ENCODE measurements at regions not wholly inside any gene's neighbourhood (a gene's known extent, or its start where the extent isn't known, plus 50 kb on each side); places are given as distances from the start of the nearest gene placed in this dataset.

- Histone ChIP-seq H2AFZ (ENCODE audit: low read length) (no peak overlapping the region), H3K4me2 (ENCODE audit: low read depth, low read length, poor library complexity, severe bottlenecking) (no peak overlapping the region), H3K27ac (ENCODE audit: low read length) (no peak overlapping the region), H3K36me3 (ENCODE audit: insufficient read depth, low read length) (no peaks in the 10 kb centered on the region), H3K4me1 (ENCODE audit: low read length) (no peaks in the 10 kb centered on the region), H3K9me2 (replicated peaks; ENCODE audit: insufficient read depth, low read length) (no peaks in the 10 kb centered on the region), H3K9me3 (ENCODE audit: low read length) (no peaks in the 10 kb centered on the region), H3K9ac (ENCODE audit: low read length) (no peak overlapping the region), H4K20me1 (ENCODE audit: insufficient read depth, low read depth, low read length) (no peaks in the 10 kb centered on the region), H3K4me3 (ENCODE audit: low read length) (no peak overlapping the region), H3K79me2 (ENCODE audit: low read length) (no peaks in the 10 kb centered on the region), H3K27me3 (ENCODE audit: low read length) (no peaks in the 10 kb centered on the region; the same call in 1 of the 2 replicates)
- DNase-seq, result no peak
These were observed 278.1 kb upstream of the CD180 start for GRCh38 chr5:67474597-67475238.

GRCh38 chr5:67467110-67467509 lies 270.5 kb upstream of the CD180 start:
- H3K4me2 ChIP-seq (ENCODE audit: low read depth, low read length, poor library complexity, severe bottlenecking), result no peak overlapping the region
- no peak overlapping the region for H2AFZ ChIP-seq (ENCODE audit: low read length)
- no peaks in the 10 kb centered on the region for H4K20me1 ChIP-seq (ENCODE audit: insufficient read depth, low read depth, low read length)
- DNase-seq, result no peak
- H3K9me3 ChIP-seq (ENCODE audit: low read length), result no peaks in the 10 kb centered on the region
- no peaks in the 10 kb centered on the region for H3K27me3 ChIP-seq (ENCODE audit: low read length)
- H3K27ac ChIP-seq (ENCODE audit: low read length), result no peak overlapping the region
- H3K4me3 ChIP-seq (ENCODE audit: low read length), result no peak overlapping the region
- no peaks in the 10 kb centered on the region for H3K9me2 ChIP-seq (replicated peaks; ENCODE audit: insufficient read depth, low read length)
- no peaks in the 10 kb centered on the region for H3K79me2 ChIP-seq (ENCODE audit: low read length)
- no peak overlapping the region for H3K9ac ChIP-seq (ENCODE audit: low read length)
- H3K4me1 ChIP-seq (ENCODE audit: low read length), result no peaks in the 10 kb centered on the region
- no peaks in the 10 kb centered on the region for H3K36me3 ChIP-seq (ENCODE audit: insufficient read depth, low read length)

GRCh38 chr5:67465537-67466207 lies 269.1 kb upstream of the CD180 start:
- Histone ChIP-seq H3K9ac (ENCODE audit: low read length) (no peak overlapping the region), H3K9me3 (ENCODE audit: low read length) (no peaks in the 10 kb centered on the region), H3K9me2 (replicated peaks; ENCODE audit: insufficient read depth, low read length) (no peaks in the 10 kb centered on the region), H3K27ac (ENCODE audit: low read length) (no peak overlapping the region), H3K27me3 (ENCODE audit: low read length) (no peaks in the 10 kb centered on the region), H3K4me1 (ENCODE audit: low read length) (no peaks in the 10 kb centered on the region), H4K20me1 (ENCODE audit: insufficient read depth, low read depth, low read length) (no peaks in the 10 kb centered on the region), H3K4me2 (ENCODE audit: low read depth, low read length, poor library complexity, severe bottlenecking) (no peak overlapping the region), H3K4me3 (ENCODE audit: low read length) (no peak overlapping the region), H3K36me3 (ENCODE audit: insufficient read depth, low read length) (no peaks in the 10 kb centered on the region), H2AFZ (ENCODE audit: low read length) (no peak overlapping the region), H3K79me2 (ENCODE audit: low read length) (no peaks in the 10 kb centered on the region)
- no peak for DNase-seq

GRCh38 chr5:67462147-67462546 lies 265.5 kb upstream of the CD180 start:
- Histone ChIP-seq H4K20me1 (ENCODE audit: insufficient read depth, low read depth, low read length) (no peaks in the 10 kb centered on the region), H3K79me2 (ENCODE audit: low read length) (no peaks in the 10 kb centered on the region), H3K9me2 (replicated peaks; ENCODE audit: insufficient read depth, low read length) (no peaks in the 10 kb centered on the region), H3K36me3 (ENCODE audit: insufficient read depth, low read length) (no peaks in the 10 kb centered on the region), H2AFZ (ENCODE audit: low read length) (no peak overlapping the region), H3K27me3 (ENCODE audit: low read length) (no peaks in the 10 kb centered on the region), H3K4me1 (ENCODE audit: low read length) (no peaks in the 10 kb centered on the region), H3K9ac (ENCODE audit: low read length) (no peak overlapping the region), H3K9me3 (ENCODE audit: low read length) (no peaks in the 10 kb centered on the region), H3K27ac (ENCODE audit: low read length) (no peak overlapping the region), H3K4me3 (ENCODE audit: low read length) (no peak overlapping the region), H3K4me2 (ENCODE audit: low read depth, low read length, poor library complexity, severe bottlenecking) (no peak overlapping the region)
- no peak for DNase-seq

GRCh38 chr5:67459253-67459652 lies 262.7 kb upstream of the CD180 start:
- no peaks in the 10 kb centered on the region for H3K27me3 ChIP-seq (ENCODE audit: low read length)
- H4K20me1 ChIP-seq (ENCODE audit: insufficient read depth, low read depth, low read length), result no peaks in the 10 kb centered on the region
- H3K4me3 ChIP-seq (ENCODE audit: low read length), result no peak overlapping the region
- no peak for DNase-seq
- H3K36me3 ChIP-seq (ENCODE audit: insufficient read depth, low read length), result no peaks in the 10 kb centered on the region
- H3K9me3 ChIP-seq (ENCODE audit: low read length), result no peaks in the 10 kb centered on the region
- H3K79me2 ChIP-seq (ENCODE audit: low read length), result no peaks in the 10 kb centered on the region
- no peak overlapping the region for H3K27ac ChIP-seq (ENCODE audit: low read length)
- no peak overlapping the region for H3K4me2 ChIP-seq (ENCODE audit: low read depth, low read length, poor library complexity, severe bottlenecking)
- no peaks in the 10 kb centered on the region for H3K4me1 ChIP-seq (ENCODE audit: low read length)
- no peak overlapping the region for H2AFZ ChIP-seq (ENCODE audit: low read length)
- H3K9ac ChIP-seq (ENCODE audit: low read length), result no peak overlapping the region
- H3K9me2 ChIP-seq (replicated peaks; ENCODE audit: insufficient read depth, low read length), result no peaks in the 10 kb centered on the region

GRCh38 chr5:67455970-67456369 lies 259.4 kb upstream of the CD180 start:
- Histone ChIP-seq H2AFZ (ENCODE audit: low read length) (no peak overlapping the region), H3K9me2 (replicated peaks; ENCODE audit: insufficient read depth, low read length) (no peaks in the 10 kb centered on the region), H3K9ac (ENCODE audit: low read length) (no peak overlapping the region), H3K4me1 (ENCODE audit: low read length) (no peaks in the 10 kb centered on the region), H3K4me2 (ENCODE audit: low read depth, low read length, poor library complexity, severe bottlenecking) (no peak overlapping the region), H3K36me3 (ENCODE audit: insufficient read depth, low read length) (no peaks in the 10 kb centered on the region), H3K27ac (ENCODE audit: low read length) (no peak overlapping the region), H3K4me3 (ENCODE audit: low read length) (no peak overlapping the region), H4K20me1 (ENCODE audit: insufficient read depth, low read depth, low read length) (no peaks in the 10 kb centered on the region), H3K79me2 (ENCODE audit: low read length) (no peaks in the 10 kb centered on the region), H3K9me3 (ENCODE audit: low read length) (no peaks in the 10 kb centered on the region), H3K27me3 (ENCODE audit: low read length) (0 out of 2 replicates have a peak, but pooled peaks cover 3% of the 10 kb centered on the region)
- no peak for DNase-seq

GRCh38 chr5:67454957-67455561 lies 258.5 kb upstream of the CD180 start:
- H3K4me1 ChIP-seq (ENCODE audit: low read length), result no peaks in the 10 kb centered on the region
- H4K20me1 ChIP-seq (ENCODE audit: insufficient read depth, low read depth, low read length), result no peaks in the 10 kb centered on the region
- no peak overlapping the region for H3K27ac ChIP-seq (ENCODE audit: low read length)
- no peaks in the 10 kb centered on the region for H3K36me3 ChIP-seq (ENCODE audit: insufficient read depth, low read length)
- no peak overlapping the region for H3K4me3 ChIP-seq (ENCODE audit: low read length)
- no peaks in the 10 kb centered on the region for H3K9me2 ChIP-seq (replicated peaks; ENCODE audit: insufficient read depth, low read length)
- H3K9ac ChIP-seq (ENCODE audit: low read length), result no peak overlapping the region
- H3K4me2 ChIP-seq (ENCODE audit: low read depth, low read length, poor library complexity, severe bottlenecking), result no peak overlapping the region
- H3K79me2 ChIP-seq (ENCODE audit: low read length), result no peaks in the 10 kb centered on the region
- DNase-seq, result no peak
- no peak overlapping the region for H2AFZ ChIP-seq (ENCODE audit: low read length)
- no peaks in the 10 kb centered on the region for H3K9me3 ChIP-seq (ENCODE audit: low read length)
- H3K27me3 ChIP-seq (ENCODE audit: low read length), result 0 out of 2 replicates have a peak, but pooled peaks cover 3% of the 10 kb centered on the region

GRCh38 chr5:67453111-67453905 lies 256.7 kb upstream of the CD180 start:
- Histone ChIP-seq H3K9me2 (replicated peaks; ENCODE audit: insufficient read depth, low read length) (no peaks in the 10 kb centered on the region), H3K4me1 (ENCODE audit: low read length) (no peaks in the 10 kb centered on the region), H3K36me3 (ENCODE audit: insufficient read depth, low read length) (no peaks in the 10 kb centered on the region), H3K27ac (ENCODE audit: low read length) (no peak overlapping the region), H3K4me3 (ENCODE audit: low read length) (no peak overlapping the region), H4K20me1 (ENCODE audit: insufficient read depth, low read depth, low read length) (no peaks in the 10 kb centered on the region), H3K9me3 (ENCODE audit: low read length) (no peaks in the 10 kb centered on the region), H3K9ac (ENCODE audit: low read length) (no peak overlapping the region), H3K4me2 (ENCODE audit: low read depth, low read length, poor library complexity, severe bottlenecking) (no peak overlapping the region), H3K27me3 (ENCODE audit: low read length) (0 out of 2 replicates have a peak, but pooled peaks cover 3% of the 10 kb centered on the region), H2AFZ (ENCODE audit: low read length) (no peak overlapping the region), H3K79me2 (ENCODE audit: low read length) (no peaks in the 10 kb centered on the region)
- DNase-seq, result no peak
